MV-4-11 (cell line): ENCODE measurements at regions not wholly inside any gene's neighbourhood (a gene's known extent, or its start where the extent isn't known, plus 50 kb on each side); places are given as distances from the start of the nearest gene placed in this dataset.

ENCODE experiments used
- DNase-seq: peaks from one replicate; lab custom pipeline; 2025; lab: John Stamatoyannopoulos, UW

DNA sequence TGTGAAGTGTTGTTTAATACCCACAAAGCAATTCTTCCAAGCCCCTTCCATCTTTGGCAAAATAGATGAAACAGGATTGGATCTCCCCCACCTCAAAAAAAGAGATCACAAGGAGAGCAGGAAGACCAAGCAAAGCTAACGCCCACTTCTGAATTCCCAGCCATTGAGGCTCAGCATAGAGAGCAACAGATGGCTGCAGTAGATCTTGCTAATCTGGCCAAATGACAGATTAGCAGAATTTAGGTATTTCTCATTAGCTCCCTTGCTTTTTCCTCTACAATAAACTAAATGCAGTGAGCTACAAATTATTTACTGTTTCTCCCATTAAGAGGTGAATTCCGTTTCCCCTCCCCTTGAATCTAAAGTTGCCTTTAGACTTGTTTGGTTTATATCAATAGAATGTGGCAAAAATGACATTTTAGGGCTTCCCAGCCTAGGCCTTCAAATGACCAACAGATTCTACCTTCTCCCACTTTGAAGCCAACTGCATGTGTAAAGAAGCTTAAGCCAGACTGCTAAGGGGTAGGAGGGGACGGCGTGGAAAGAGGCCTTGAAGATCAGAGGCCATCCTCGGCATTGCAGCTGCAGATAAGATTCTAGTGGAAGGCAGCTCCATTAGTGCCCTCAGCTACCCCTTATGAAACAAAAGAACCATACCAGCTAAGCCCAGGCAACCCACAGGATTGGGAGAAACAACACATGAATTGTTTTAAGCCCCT is 56.8 kb upstream of the CPEB4 start:
- DNase-seq = no peak

DNA sequence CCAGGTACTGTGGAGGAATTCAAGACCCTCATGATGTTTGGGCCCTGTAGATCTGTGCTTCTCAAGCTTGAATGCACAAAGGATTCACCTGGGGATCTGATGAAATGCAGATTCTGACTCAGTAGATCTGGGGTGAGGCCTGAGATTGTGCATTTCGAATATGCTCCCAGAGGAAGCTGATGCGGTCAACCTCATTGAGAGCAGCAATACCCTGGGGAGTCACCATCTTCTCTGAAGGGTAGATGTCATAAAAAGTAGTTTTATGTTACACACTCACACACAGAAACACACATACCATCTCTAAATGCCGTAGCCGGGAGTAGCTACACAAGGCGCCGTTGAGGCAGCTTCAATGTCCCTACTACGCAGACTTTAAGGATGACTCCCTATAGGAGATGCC is 55.8 kb upstream of the CPEB4 start:
- no peak for DNase-seq

DNA sequence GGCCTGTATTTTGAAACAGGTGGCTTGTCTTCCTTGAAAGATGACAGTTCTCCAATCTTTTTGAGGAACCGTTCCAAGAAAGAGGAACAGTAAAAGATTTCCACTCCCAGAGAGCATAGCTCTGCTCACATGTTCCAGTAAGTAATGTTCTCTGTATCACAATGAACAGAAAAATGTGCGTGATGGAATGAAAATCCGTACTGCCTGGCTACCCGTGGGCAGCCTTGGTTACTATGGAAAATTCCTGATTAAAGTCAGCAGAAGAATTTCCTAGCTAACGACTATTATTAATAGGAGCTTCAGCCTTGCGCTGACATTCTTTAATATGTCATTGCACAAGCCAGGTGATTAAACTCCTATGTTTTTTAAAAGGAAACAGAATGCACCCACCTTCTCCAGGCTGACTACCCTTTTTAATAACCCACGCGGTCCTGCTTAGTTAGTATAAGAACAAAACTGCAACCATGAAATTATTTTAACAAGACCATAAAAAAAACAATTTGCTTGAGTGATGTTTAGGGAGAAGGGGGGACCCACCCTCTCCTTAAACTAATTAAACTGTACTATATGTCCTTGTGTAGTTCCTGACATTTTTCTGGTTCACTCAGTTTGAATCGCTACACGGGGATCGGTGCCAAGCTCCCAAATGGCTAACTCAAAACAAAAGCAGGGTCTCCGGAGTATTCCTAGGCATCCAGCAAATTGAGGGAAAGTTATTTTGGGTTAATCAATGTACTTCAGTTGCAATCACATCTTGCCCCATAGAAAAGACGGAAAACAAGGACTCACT is 54.8 kb upstream of the CPEB4 start:
- DNase-seq = peak; percentile 81

DNA sequence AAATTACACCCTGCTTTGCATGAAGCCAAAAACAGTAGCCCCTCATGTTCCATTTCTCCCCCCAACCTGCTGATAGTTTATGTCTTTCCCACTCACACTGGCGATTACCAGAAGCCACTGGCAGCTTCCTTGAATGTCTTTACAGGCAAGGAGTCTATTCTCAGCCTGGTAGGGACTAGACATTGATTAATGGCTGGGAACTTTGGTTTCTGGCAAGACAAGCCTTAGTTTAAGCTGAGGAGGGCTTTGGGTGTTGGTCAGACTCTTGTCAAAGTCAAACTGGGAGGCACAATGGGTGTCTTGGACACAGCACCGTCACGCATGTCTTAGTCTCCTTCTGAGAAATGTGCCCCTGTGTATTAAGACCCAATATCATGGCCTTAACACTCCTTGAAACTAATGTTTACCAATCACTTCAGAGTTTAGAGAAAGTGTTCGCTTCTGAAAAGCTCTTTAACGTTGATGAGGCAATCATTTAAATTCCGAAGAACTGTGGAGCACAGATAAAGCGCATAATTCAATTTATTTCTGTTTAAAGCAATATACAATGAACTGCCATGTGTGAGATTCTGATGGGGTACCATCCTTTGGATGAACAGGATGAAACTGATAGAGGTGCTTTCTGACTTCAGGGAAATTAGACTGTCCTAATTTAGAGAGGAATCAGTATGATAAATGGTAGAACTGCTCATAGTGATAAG is 53.9 kb upstream of the CPEB4 start:
- DNase-seq = no peak

DNA sequence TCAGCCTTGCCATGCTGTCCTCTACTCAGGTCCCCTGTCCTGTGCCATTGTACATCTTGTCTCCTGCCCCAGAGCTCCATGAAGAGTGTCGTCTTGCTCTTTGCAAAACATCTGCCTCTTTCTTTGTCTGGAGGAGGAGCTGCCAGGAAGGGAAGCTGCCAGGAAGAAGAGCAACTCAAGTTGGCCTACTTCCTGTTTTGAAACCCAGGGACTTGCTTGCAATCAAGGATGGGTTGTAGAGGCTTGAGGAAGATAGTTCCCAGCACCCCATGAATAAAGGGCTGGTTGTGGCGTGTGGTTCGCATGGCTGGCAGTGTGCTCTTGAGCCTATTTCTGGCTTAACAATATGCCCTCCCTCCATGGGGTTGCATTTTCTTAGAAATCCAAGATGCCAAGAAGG is 53.0 kb upstream of the CPEB4 start:
- peak; percentile 77 for DNase-seq

DNA sequence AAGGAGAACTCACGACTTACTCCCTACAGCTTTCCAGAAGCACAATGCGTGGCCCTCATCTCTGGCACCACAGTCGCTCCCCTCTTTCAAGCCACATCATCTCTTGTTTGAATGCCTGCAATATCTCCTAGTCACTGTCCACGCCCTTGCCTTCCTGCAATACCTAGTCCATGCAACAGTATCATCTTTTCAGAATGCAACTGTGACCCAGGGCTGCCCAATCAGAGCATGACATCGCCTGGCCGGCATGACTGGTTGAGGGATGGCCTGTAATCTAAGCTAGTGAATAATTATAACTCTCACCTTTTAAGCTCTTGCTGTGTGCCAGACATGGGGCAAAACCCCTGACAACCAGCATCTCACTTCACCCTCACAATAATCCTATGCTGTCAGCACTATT is 52.5 kb upstream of the CPEB4 start:
- no peak for DNase-seq

DNA sequence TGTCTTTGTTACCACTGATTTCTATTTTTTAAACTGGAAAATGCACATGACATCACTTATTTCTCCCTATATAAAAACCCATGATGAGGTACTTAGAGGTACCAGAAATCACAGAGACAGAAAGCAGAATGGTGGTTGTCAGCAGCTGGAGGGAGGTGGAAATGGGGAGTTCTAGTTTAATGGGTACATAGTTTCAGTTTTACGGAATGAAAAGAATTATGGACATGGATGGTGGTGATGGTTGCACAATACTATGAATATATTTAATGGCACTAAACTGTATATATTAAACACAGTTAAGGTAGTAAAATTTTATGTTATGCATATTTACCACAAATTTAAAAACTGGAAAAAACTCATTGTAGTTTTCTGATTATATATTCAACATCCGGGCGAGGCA is 50.5 kb upstream of the CPEB4 start:
- DNase-seq = no peak
